Thyroid gland (tissue), 4 donors: ENCODE measurements at regions not wholly inside any gene's neighbourhood (a gene's known extent, or its start where the extent isn't known, plus 50 kb on each side); places are given as distances from the start of the nearest gene placed in this dataset.

Experiments
- POLR2A ChIP-seq, 2 donors: fragments of 450-650 bp; IDR thresholded peaks; one replicate each; pipeline ENCODE4 v1.6.1; 2017; ENCODE audit warnings: antibody characterized with exemption in 2 of 2, mild to moderate bottlenecking in 2 of 2, moderate library complexity in 1 of 2
- TF ChIP-seq, protein P1 (sequence below), 6 experiments: fragments of 200-600 bp in 3 of 6; fragments of 450-650 bp in 3 of 6; sonication (generic) in 3 of 6; IDR thresholded peaks; one replicate each; pipeline ENCODE4 v1.5.1; 2016 to 2019; ENCODE audit warnings: antibody characterized with exemption in 6 of 6, mild to moderate bottlenecking in 2 of 6, inconsistent platforms in 1 of 6, moderate library complexity in 1 of 6

DNA sequence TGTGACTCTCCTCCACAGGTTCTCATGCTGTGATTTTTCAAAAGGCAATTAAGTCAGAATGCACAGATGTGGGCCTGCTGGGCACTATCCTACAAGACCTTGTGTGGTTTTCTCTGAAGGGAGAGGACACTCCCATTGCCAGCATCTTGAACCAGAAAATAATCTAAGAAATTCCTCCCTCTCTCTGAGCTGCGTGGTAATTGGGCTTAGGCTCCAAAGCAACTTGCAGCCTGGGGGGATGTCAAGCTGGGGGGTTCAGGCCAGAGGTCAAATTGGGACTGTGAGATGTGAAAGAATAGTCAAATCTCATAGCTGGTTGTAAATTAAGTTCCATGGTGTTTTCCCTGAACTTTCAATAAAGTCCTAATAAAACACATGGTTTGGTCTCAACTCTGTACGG is 350.6 kb upstream of the SLC7A11 start:
- TF ChIP-seq, protein P1, sequence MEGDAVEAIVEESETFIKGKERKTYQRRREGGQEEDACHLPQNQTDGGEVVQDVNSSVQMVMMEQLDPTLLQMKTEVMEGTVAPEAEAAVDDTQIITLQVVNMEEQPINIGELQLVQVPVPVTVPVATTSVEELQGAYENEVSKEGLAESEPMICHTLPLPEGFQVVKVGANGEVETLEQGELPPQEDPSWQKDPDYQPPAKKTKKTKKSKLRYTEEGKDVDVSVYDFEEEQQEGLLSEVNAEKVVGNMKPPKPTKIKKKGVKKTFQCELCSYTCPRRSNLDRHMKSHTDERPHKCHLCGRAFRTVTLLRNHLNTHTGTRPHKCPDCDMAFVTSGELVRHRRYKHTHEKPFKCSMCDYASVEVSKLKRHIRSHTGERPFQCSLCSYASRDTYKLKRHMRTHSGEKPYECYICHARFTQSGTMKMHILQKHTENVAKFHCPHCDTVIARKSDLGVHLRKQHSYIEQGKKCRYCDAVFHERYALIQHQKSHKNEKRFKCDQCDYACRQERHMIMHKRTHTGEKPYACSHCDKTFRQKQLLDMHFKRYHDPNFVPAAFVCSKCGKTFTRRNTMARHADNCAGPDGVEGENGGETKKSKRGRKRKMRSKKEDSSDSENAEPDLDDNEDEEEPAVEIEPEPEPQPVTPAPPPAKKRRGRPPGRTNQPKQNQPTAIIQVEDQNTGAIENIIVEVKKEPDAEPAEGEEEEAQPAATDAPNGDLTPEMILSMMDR (IDR thresholded peaks at IDR 0.05), result no peak
- TF ChIP-seq POLR2A (IDR thresholded peaks at IDR 0.05), result no peak
